H9 (cell line): ENCODE measurements at regions not wholly inside any gene's neighbourhood (a gene's known extent, or its start where the extent isn't known, plus 50 kb on each side); places are given as distances from the start of the nearest gene placed in this dataset.

ENCODE experiments used
- DNase-seq: peaks from one replicate; pipeline ENCODE4 v3.0.0-alpha.2; 2017
- H2AFZ ChIP-seq: one replicate; pipeline ENCODE4 v1.6.1; 2013; ENCODE audit warnings: mild to moderate bottlenecking, low read length, control low read depth, moderate library complexity
- H2AK5ac ChIP-seq: 2 replicates; pipeline ENCODE4 v1.6.1; 2013; ENCODE audit warnings: low read length, control low read depth, mixed read lengths; ENCODE audit not compliant: insufficient read length
- H2BK120ac ChIP-seq: one replicate; pipeline ENCODE4 v1.6.1; 2013; ENCODE audit warnings: low read depth, mild to moderate bottlenecking, low read length, control low read depth, inconsistent platforms; ENCODE audit not compliant: poor library complexity, severe bottlenecking
- H2BK12ac ChIP-seq: 2 replicates; pipeline ENCODE4 v1.6.1; 2013; ENCODE audit warnings: low read length, control low read depth, mixed read lengths, low read depth; ENCODE audit not compliant: insufficient read length
- H2BK15ac ChIP-seq: 2 replicates; pipeline ENCODE4 v1.6.1; 2013; ENCODE audit warnings: low read depth, low read length, control low read depth
- H2BK20ac ChIP-seq: one replicate; pipeline ENCODE4 v1.6.1; 2013; ENCODE audit warnings: low read depth, mild to moderate bottlenecking, low read length, control low read depth, inconsistent platforms; ENCODE audit not compliant: poor library complexity, severe bottlenecking
- H2BK5ac ChIP-seq: 2 replicates; pipeline ENCODE4 v1.6.1; 2013; ENCODE audit warnings: low read length, control low read depth, mixed read lengths; ENCODE audit not compliant: insufficient read length
- H3K14ac ChIP-seq: 2 replicates; pipeline ENCODE4 v1.6.1; 2013; ENCODE audit warnings: low read length, control low read depth; ENCODE audit not compliant: insufficient read depth
- H3K18ac ChIP-seq: 2 replicates; pipeline ENCODE4 v1.6.1; 2013; ENCODE audit warnings: low read depth, mild to moderate bottlenecking, mixed read lengths, low read length, control low read depth; ENCODE audit not compliant: insufficient read length
- H3K23ac ChIP-seq: 2 replicates; pipeline ENCODE4 v1.6.1; 2013; ENCODE audit warnings: low read length, control low read depth, mixed read lengths, low read depth; ENCODE audit not compliant: insufficient read length
- H3K23me2 ChIP-seq: 2 replicates; pipeline ENCODE4 v1.6.1; 2013; ENCODE audit warnings: low read depth, mild to moderate bottlenecking, mixed read lengths, low read length, control low read depth; ENCODE audit not compliant: insufficient read length, poor library complexity, severe bottlenecking
- H3K27ac ChIP-seq: 2 replicates; pipeline ENCODE4 v1.5.1; 2013; ENCODE audit warnings: low read length, control low read depth, mixed read lengths, low read depth; ENCODE audit not compliant: insufficient read length
- H3K27me3 ChIP-seq: 2 replicates; pipeline ENCODE4 v1.6.1; 2013; ENCODE audit warnings: low read length, control low read depth, inconsistent platforms; ENCODE audit not compliant: insufficient read depth
- H3K4ac ChIP-seq: 2 replicates; pipeline ENCODE4 v1.6.1; 2013; ENCODE audit warnings: low read depth, mild to moderate bottlenecking, control low read depth, inconsistent platforms, low read length, moderate library complexity
- H3K4me1 ChIP-seq: 2 replicates; pipeline ENCODE4 v1.6.1; 2013; ENCODE audit warnings: low read length, control low read depth, inconsistent platforms; ENCODE audit not compliant: insufficient read depth
- H3K4me2 ChIP-seq: 2 replicates; pipeline ENCODE4 v1.6.1; 2013; ENCODE audit warnings: low read length, control low read depth, mixed read lengths; ENCODE audit not compliant: insufficient read length, insufficient read depth
- H3K56ac ChIP-seq: 2 replicates; pipeline ENCODE4 v1.6.1; 2013; ENCODE audit warnings: low read depth, mild to moderate bottlenecking, mixed read lengths, low read length, control low read depth; ENCODE audit not compliant: insufficient read length
- H3K79me1 ChIP-seq: 2 replicates; pipeline ENCODE4 v1.6.1; 2013; ENCODE audit warnings: low read depth, mild to moderate bottlenecking, moderate library complexity, low read length, control low read depth, inconsistent platforms; ENCODE audit not compliant: insufficient read depth, poor library complexity, severe bottlenecking
- H3K79me2 ChIP-seq: 2 replicates; pipeline ENCODE4 v1.6.1; 2013; ENCODE audit warnings: low read length, control low read depth, inconsistent platforms; ENCODE audit not compliant: insufficient read depth
- H3K9ac ChIP-seq: 2 replicates; pipeline ENCODE4 v1.6.1; 2013; ENCODE audit warnings: low read length, control low read depth, mixed read lengths; ENCODE audit not compliant: insufficient read length; ENCODE audit errors: extremely low read depth
- H3K9me3 ChIP-seq: one replicate; pipeline ENCODE4 v1.6.1; 2013; ENCODE audit warnings: low read depth, low read length, inconsistent platforms; ENCODE audit not compliant: control insufficient read depth
- H3T11ph ChIP-seq: one replicate; pipeline ENCODE4 v1.6.1; 2013; ENCODE audit warnings: mild to moderate bottlenecking, low read length, control low read depth, inconsistent platforms
- H4K20me1 ChIP-seq: one replicate; pipeline ENCODE4 v1.6.1; 2013; ENCODE audit not compliant: control insufficient read depth, insufficient read length, insufficient read depth
- H4K5ac ChIP-seq: 2 replicates; pipeline ENCODE4 v1.6.1; 2013; ENCODE audit warnings: low read depth, mild to moderate bottlenecking, mixed read lengths, low read length, control low read depth; ENCODE audit not compliant: insufficient read length
- H4K8ac ChIP-seq: replicated peaks from 2 replicates; pipeline ENCODE4 v1.6.1; 2013; ENCODE audit warnings: low read length, control low read depth, mixed read lengths, low read depth; ENCODE audit not compliant: insufficient read length
- H4K91ac ChIP-seq: 2 replicates; pipeline ENCODE4 v1.6.1; 2013; ENCODE audit warnings: low read depth, mild to moderate bottlenecking, moderate library complexity, mixed read lengths, low read length, control low read depth; ENCODE audit not compliant: insufficient read length
- H3K27ac Mint-ChIP-seq, 3 experiments: 2 replicates in 2 of 3; 3 replicates in 1 of 3; pipeline ENCODE4 v1.8.0; 2020 to 2021; ENCODE audit warnings: mixed read lengths in 3 of 3, mild to moderate bottlenecking in 1 of 3, moderate library complexity in 1 of 3
- H3K27me3 Mint-ChIP-seq: 2 replicates; pipeline ENCODE4 v1.8.0; 2021; ENCODE audit warnings: low read depth, mild to moderate bottlenecking, moderate library complexity, mixed read lengths
- H3K36me3 Mint-ChIP-seq, 3 experiments: 2 replicates in 2 of 3; 3 replicates in 1 of 3; pipeline ENCODE4 v1.8.0; 2020 to 2021; ENCODE audit warnings: low read depth in 3 of 3, mixed read lengths in 3 of 3; ENCODE audit not compliant: insufficient read depth in 1 of 3
- H3K4me1 Mint-ChIP-seq, 2 experiments: 2 replicates each; pipeline ENCODE4 v1.8.0; 2020; ENCODE audit warnings: mixed read lengths in 2 of 2
- H3K4me3 Mint-ChIP-seq, 2 experiments: 2 replicates in 1 of 2; 3 replicates in 1 of 2; pipeline ENCODE4 v1.8.0; 2020 to 2021; ENCODE audit warnings: mild to moderate bottlenecking in 2 of 2, mixed read lengths in 2 of 2, moderate library complexity in 1 of 2
- H3K9me3 Mint-ChIP-seq, 2 experiments: 2 replicates in 1 of 2; 3 replicates in 1 of 2; pipeline ENCODE4 v1.8.0; 2020; ENCODE audit warnings: mild to moderate bottlenecking in 2 of 2, mixed read lengths in 2 of 2, moderate library complexity in 1 of 2
- CTCF ChIP-seq: fragments of 200-600 bp; sonication (generic); conservative IDR thresholded peaks from 3 replicates; pipeline ENCODE4 v1.8.0; 2021; ENCODE audit warnings: antibody characterized with exemption, mild to moderate bottlenecking

- Mint-ChIP-seq H3K9me3 (no peaks in the 10 kb centered on the region), H3K4me3 (no peak overlapping the region), H3K27me3 (no peaks in the 10 kb centered on the region), H3K4me1 (no peaks in the 10 kb centered on the region), H3K27ac (no peak overlapping the region), H3K36me3 (peaks cover 0 to 4% (median 0%) of the 10 kb centered on the region in 3 experiments; a peak in 2 of 7 replicates)
- Histone ChIP-seq H3K27me3 (no peaks in the 10 kb centered on the region), H3K4ac (no peak overlapping the region), H2BK5ac (no peak overlapping the region), H3K4me2 (no peak overlapping the region), H3K23me2 (no peaks in the 10 kb centered on the region), H3K23ac (no peak overlapping the region), H3K4me1 (no peaks in the 10 kb centered on the region), H3K27ac (no peak overlapping the region), H3K18ac (no peak overlapping the region), H4K91ac (no peak overlapping the region), H3T11ph (no peak overlapping the region), H4K20me1 (no peaks in the 10 kb centered on the region), H3K56ac (no peak overlapping the region), H3K9me3 (no peaks in the 10 kb centered on the region), H2BK15ac (no peak overlapping the region), H2AK5ac (no peak overlapping the region), H2BK20ac (no peak overlapping the region), H4K5ac (no peak overlapping the region), H4K8ac (no peak overlapping the region), H2BK120ac (no peak overlapping the region), H3K79me1 (no peaks in the 10 kb centered on the region), H3K79me2 (no peaks in the 10 kb centered on the region), H3K14ac (no peak overlapping the region), H2BK12ac (no peak overlapping the region), H2AFZ (no peak overlapping the region), H3K9ac (no peak overlapping the region)
- DNase-seq: no peak
- no peak for TF ChIP-seq CTCF
Observed at GRCh38 chr3:96706509-96706908, 107.9 kb upstream of the EPHA6 start.
